ENCODE measurements at regions not wholly inside any gene's neighbourhood (a gene's known extent, or its start where the extent isn't known, plus 50 kb on each side); places are given as distances from the start of the nearest gene placed in this dataset.

DNA sequence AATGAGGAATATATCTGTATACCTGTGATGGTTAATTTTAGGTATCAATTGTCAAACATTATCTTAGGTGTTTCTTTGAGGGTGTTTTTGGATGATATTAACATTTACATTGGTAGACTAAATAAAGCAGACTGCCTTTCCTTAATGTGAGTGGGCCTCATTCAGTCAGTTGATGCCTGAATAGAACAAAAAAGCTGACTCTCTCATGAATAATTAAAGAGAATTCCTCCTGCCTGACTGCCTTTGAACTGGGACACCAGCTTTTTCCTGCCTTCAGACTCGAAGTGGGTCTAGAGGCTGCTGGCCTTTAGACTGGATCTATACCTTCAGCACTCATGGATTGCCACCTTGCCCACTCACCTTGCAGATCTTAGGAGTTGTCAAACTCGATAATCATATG is 117.9 kb upstream of the TMEM168 start:
- ChIA-PET POLR2A (no interaction called here), CTCF (interaction anchor here (2.1 kb wide), 1 partner anchor 9 kb away, joined by 7 read pairs; no protein-coding TSS in a partner anchor)
- 76% methylated on average over 2 of the region's 2 CpGs for WGBS (ENCODE audit: low lambda C conversion rate)

DNA sequence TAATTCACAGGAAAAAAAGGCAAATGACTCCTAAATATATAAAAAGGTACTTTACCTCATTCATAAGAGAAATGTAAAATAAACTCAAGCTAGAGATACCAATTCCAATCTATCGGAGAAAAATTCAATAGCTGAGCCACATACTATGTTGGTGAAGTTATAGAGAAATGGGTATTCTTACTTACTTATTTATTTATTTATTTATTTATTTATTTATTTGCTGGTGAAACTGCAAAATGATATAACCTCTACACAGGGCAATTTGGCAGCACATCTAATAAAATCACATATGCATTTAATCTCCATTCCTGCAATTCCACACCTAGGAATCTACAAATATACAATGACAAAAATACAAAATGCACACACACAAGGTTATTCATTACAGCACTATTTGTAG is 117.5 kb upstream of the TMEM168 start:
- ChIA-PET CTCF (interaction anchor here (2.1 kb wide), 1 partner anchor 9 kb away, joined by 7 read pairs; no protein-coding TSS in a partner anchor), POLR2A (no interaction called here)
- H3K9me2 ChIP-seq = no peaks in the 10 kb centered on the region
- no peaks in the 10 kb centered on the region for H3K4me1 ChIP-seq (ENCODE audit: control insufficient read depth in 1 of 2, insufficient read depth in 2 of 2, low read depth in 1 of 2, low read length in 1 of 2)
- H3K9me3 ChIP-seq = peaks cover 15% of the 10 kb centered on the region
- no peaks in the 10 kb centered on the region for H3F3A ChIP-seq (replicated peaks; ENCODE audit: insufficient read depth)
- H4K20me1 ChIP-seq (ENCODE audit: insufficient read depth) = no peaks in the 10 kb centered on the region
- H3K36me3 ChIP-seq (replicated peaks in 1 of 2; ENCODE audit: control insufficient read depth in 1 of 2, insufficient read depth in 2 of 2, low read length in 1 of 2) = peaks cover 34 to 41% of the 10 kb centered on the region in 2 experiments
- no peak overlapping the region for H3K27ac ChIP-seq (ENCODE audit: low read depth in 2 of 2, low read length in 1 of 2)
- no peak overlapping the region for H3K4me3 ChIP-seq (ENCODE audit: low read depth in 2 of 2, low read length in 1 of 2)
- 97% methylated on average over 1 of the region's 1 CpG for WGBS (ENCODE audit: low lambda C conversion rate)
- H3K4me2 ChIP-seq = no peak overlapping the region
- no peak overlapping the region for H2AFZ ChIP-seq (ENCODE audit: low read depth)
- H3K27me3 ChIP-seq (ENCODE audit: insufficient read depth) = no peaks in the 10 kb centered on the region
- no peak for DNase-seq
- no peak overlapping the region for H3K9ac ChIP-seq
- peaks cover 9% of the 10 kb centered on the region for H3K79me2 ChIP-seq (ENCODE audit: insufficient read depth)
- TF ChIP-seq, protein P1, sequence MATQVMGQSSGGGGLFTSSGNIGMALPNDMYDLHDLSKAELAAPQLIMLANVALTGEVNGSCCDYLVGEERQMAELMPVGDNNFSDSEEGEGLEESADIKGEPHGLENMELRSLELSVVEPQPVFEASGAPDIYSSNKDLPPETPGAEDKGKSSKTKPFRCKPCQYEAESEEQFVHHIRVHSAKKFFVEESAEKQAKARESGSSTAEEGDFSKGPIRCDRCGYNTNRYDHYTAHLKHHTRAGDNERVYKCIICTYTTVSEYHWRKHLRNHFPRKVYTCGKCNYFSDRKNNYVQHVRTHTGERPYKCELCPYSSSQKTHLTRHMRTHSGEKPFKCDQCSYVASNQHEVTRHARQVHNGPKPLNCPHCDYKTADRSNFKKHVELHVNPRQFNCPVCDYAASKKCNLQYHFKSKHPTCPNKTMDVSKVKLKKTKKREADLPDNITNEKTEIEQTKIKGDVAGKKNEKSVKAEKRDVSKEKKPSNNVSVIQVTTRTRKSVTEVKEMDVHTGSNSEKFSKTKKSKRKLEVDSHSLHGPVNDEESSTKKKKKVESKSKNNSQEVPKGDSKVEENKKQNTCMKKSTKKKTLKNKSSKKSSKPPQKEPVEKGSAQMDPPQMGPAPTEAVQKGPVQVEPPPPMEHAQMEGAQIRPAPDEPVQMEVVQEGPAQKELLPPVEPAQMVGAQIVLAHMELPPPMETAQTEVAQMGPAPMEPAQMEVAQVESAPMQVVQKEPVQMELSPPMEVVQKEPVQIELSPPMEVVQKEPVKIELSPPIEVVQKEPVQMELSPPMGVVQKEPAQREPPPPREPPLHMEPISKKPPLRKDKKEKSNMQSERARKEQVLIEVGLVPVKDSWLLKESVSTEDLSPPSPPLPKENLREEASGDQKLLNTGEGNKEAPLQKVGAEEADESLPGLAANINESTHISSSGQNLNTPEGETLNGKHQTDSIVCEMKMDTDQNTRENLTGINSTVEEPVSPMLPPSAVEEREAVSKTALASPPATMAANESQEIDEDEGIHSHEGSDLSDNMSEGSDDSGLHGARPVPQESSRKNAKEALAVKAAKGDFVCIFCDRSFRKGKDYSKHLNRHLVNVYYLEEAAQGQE (IDR thresholded peaks at IDR 0.05; ENCODE audit: low read depth, low read length) = no peak
- TF ChIP-seq, protein P2, sequence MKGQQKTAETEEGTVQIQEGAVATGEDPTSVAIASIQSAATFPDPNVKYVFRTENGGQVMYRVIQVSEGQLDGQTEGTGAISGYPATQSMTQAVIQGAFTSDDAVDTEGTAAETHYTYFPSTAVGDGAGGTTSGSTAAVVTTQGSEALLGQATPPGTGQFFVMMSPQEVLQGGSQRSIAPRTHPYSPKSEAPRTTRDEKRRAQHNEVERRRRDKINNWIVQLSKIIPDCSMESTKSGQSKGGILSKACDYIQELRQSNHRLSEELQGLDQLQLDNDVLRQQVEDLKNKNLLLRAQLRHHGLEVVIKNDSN (IDR thresholded peaks at IDR 0.05; ENCODE audit: borderline replicate concordance, low read depth) = no peak
- TF ChIP-seq NFIC (IDR thresholded peaks at IDR 0.05; ENCODE audit: borderline replicate concordance) (no peak), RCOR1 (IDR thresholded peaks at IDR 0.05; ENCODE audit: low read length) (no peak), GATA2 (CRISPR knock-in tag; IDR thresholded peaks at IDR 0.05) (no peak), EZH2phosphoT487 (IDR thresholded peaks at IDR 0.05; ENCODE audit: borderline replicate concordance, low read depth) (no peak), NRF1 (IDR thresholded peaks at IDR 0.05; ENCODE audit: low read depth, low read length) (no peak), TAF1 (IDR thresholded peaks at IDR 0.05; ENCODE audit: borderline replicate concordance, low read depth, low read length) (no peak), CHD2 (IDR thresholded peaks at IDR 0.05; ENCODE audit: low read length, partially characterized antibody) (no peak), FOXM1 (IDR thresholded peaks at IDR 0.05; ENCODE audit: low read depth) (no peak), MXI1 (IDR thresholded peaks at IDR 0.05; ENCODE audit: low read depth, low read length) (no peak), RFX5 (IDR thresholded peaks at IDR 0.05; ENCODE audit: low read length) (no peak)
- TF ChIP-seq, protein P3, sequence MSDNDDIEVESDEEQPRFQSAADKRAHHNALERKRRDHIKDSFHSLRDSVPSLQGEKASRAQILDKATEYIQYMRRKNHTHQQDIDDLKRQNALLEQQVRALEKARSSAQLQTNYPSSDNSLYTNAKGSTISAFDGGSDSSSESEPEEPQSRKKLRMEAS (IDR thresholded peaks at IDR 0.05; ENCODE audit: low read depth) = no peak

More for the DNA sequence above, 117.9 kb upstream of the TMEM168 start:
- H3K4me2 ChIP-seq = no peak overlapping the region
- no peaks in the 10 kb centered on the region for H3K4me1 ChIP-seq (ENCODE audit: control insufficient read depth in 1 of 2, insufficient read depth in 2 of 2, low read depth in 1 of 2, low read length in 1 of 2)
- peaks cover 15% of the 10 kb centered on the region for H3K9me3 ChIP-seq
- H3K79me2 ChIP-seq (ENCODE audit: insufficient read depth) = peaks cover 9% of the 10 kb centered on the region
- H3F3A ChIP-seq (replicated peaks; ENCODE audit: insufficient read depth) = no peaks in the 10 kb centered on the region
- H4K20me1 ChIP-seq (ENCODE audit: insufficient read depth) = no peaks in the 10 kb centered on the region
- DNase-seq = no peak
- no peak overlapping the region for H3K9ac ChIP-seq
- TF ChIP-seq RXRA (IDR thresholded peaks at IDR 0.05; ENCODE audit: borderline replicate concordance, low read depth) (no peak), MXI1 (IDR thresholded peaks at IDR 0.05; ENCODE audit: low read depth, low read length) (no peak), POLR2AphosphoS5 (IDR thresholded peaks at IDR 0.05; ENCODE audit: low read depth, low read length) (no peak), NFIC (IDR thresholded peaks at IDR 0.05; ENCODE audit: borderline replicate concordance) (no peak), SIN3A (IDR thresholded peaks at IDR 0.05; ENCODE audit: borderline replicate concordance, low read depth, low read length) (no peak)
- TF ChIP-seq, protein P1 (IDR thresholded peaks at IDR 0.05; ENCODE audit: low read depth, low read length) = no peak
- TF ChIP-seq, protein P4, sequence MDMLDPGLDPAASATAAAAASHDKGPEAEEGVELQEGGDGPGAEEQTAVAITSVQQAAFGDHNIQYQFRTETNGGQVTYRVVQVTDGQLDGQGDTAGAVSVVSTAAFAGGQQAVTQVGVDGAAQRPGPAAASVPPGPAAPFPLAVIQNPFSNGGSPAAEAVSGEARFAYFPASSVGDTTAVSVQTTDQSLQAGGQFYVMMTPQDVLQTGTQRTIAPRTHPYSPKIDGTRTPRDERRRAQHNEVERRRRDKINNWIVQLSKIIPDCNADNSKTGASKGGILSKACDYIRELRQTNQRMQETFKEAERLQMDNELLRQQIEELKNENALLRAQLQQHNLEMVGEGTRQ (IDR thresholded peaks at IDR 0.05; ENCODE audit: borderline replicate concordance, low read depth, low read length) = no peak
- H3K9me2 ChIP-seq = no peaks in the 10 kb centered on the region
- H3K36me3 ChIP-seq (replicated peaks in 1 of 2; ENCODE audit: control insufficient read depth in 1 of 2, insufficient read depth in 2 of 2, low read length in 1 of 2) = peaks cover 39 to 46% of the 10 kb centered on the region in 2 experiments
- no peak overlapping the region for H2AFZ ChIP-seq (ENCODE audit: low read depth)
- no peak overlapping the region for H3K4me3 ChIP-seq (ENCODE audit: low read depth in 2 of 2, low read length in 1 of 2)
- H3K27me3 ChIP-seq (ENCODE audit: insufficient read depth) = no peaks in the 10 kb centered on the region
- no peak overlapping the region for H3K27ac ChIP-seq (ENCODE audit: low read depth in 2 of 2, low read length in 1 of 2)

Data from SK-N-SH (cell line).